Sigmoid colon (tissue), 4 donors: ENCODE measurements at regions not wholly inside any gene's neighbourhood (a gene's known extent, or its start where the extent isn't known, plus 50 kb on each side); places are given as distances from the start of the nearest gene placed in this dataset.

Source experiments
- EP300 ChIP-seq, 4 donors: sonication (generic); formaldehyde crosslinking; IDR thresholded peaks; one replicate each; pipeline ENCODE4 v1.6.1; 2017; ENCODE audit warnings: antibody characterized with exemption in 4 of 4
- POLR2A ChIP-seq, 2 donors: fragments of 450-650 bp; IDR thresholded peaks; one replicate each; pipeline ENCODE4 v1.6.1; 2016; ENCODE audit warnings: antibody characterized with exemption in 2 of 2, mild to moderate bottlenecking in 2 of 2, moderate library complexity in 2 of 2
- POLR2AphosphoS5 ChIP-seq, 4 donors: sonication (generic); formaldehyde crosslinking; IDR thresholded peaks; one replicate each; pipeline ENCODE4 v1.6.1; 2017; ENCODE audit warnings: antibody characterized with exemption in 4 of 4
- TF ChIP-seq, protein P1 (sequence below), 4 experiments: fragments of 450-650 bp in 3 of 4; fragments of 200-600 bp in 1 of 4; IDR thresholded peaks; one replicate each; pipeline ENCODE4 v1.5.1; 2016 to 2019; ENCODE audit warnings: antibody characterized with exemption in 4 of 4, mild to moderate bottlenecking in 3 of 4, moderate library complexity in 2 of 4

DNA sequence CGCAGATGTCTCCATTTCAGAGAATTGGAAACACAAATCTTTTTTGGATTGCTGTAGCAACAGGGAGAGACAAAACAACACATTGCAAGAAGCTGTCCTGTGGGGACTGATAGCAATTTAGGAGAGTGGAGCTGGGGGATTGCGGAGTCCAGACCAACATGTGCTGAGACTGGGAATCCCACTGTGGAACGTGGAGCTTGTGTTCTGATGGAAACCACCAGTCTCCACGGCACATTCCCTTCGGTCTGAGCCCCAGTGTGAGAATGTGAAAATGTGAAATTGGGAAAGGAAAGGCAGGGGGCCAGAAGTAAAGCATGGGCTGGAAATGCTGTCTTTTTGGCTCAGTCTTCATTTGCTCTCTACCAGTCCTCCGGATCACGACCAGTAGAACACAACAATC lies 348.8 kb upstream of the TNC start:
- TF ChIP-seq, protein P1, sequence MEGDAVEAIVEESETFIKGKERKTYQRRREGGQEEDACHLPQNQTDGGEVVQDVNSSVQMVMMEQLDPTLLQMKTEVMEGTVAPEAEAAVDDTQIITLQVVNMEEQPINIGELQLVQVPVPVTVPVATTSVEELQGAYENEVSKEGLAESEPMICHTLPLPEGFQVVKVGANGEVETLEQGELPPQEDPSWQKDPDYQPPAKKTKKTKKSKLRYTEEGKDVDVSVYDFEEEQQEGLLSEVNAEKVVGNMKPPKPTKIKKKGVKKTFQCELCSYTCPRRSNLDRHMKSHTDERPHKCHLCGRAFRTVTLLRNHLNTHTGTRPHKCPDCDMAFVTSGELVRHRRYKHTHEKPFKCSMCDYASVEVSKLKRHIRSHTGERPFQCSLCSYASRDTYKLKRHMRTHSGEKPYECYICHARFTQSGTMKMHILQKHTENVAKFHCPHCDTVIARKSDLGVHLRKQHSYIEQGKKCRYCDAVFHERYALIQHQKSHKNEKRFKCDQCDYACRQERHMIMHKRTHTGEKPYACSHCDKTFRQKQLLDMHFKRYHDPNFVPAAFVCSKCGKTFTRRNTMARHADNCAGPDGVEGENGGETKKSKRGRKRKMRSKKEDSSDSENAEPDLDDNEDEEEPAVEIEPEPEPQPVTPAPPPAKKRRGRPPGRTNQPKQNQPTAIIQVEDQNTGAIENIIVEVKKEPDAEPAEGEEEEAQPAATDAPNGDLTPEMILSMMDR (IDR thresholded peaks at IDR 0.05) = no peak
- TF ChIP-seq POLR2AphosphoS5 (IDR thresholded peaks at IDR 0.05) (no peak), POLR2A (IDR thresholded peaks at IDR 0.05) (no peak), EP300 (IDR thresholded peaks at IDR 0.05) (no peak)
